ENCODE measurements at regions not wholly inside any gene's neighbourhood (a gene's known extent, or its start where the extent isn't known, plus 50 kb on each side); places are given as distances from the start of the nearest gene placed in this dataset.

GRCh38 chr7:132713893-132714292 lies 137.6 kb upstream of the PLXNA4 start:
- Mint-ChIP-seq H3K9me3 (no peaks in the 10 kb centered on the region), H3K4me1 (ENCODE audit: unreplicated experiment) (no peaks in the 10 kb centered on the region), H3K27me3 (peaks cover 5% of the 10 kb centered on the region), H3K27ac (no peak overlapping the region), H3K36me3 (no peaks in the 10 kb centered on the region), H3K4me3 (no peak overlapping the region)
- DNase-seq (ENCODE audit: extremely low spot score, unreplicated experiment), result no peak
- TF ChIP-seq, protein P1, sequence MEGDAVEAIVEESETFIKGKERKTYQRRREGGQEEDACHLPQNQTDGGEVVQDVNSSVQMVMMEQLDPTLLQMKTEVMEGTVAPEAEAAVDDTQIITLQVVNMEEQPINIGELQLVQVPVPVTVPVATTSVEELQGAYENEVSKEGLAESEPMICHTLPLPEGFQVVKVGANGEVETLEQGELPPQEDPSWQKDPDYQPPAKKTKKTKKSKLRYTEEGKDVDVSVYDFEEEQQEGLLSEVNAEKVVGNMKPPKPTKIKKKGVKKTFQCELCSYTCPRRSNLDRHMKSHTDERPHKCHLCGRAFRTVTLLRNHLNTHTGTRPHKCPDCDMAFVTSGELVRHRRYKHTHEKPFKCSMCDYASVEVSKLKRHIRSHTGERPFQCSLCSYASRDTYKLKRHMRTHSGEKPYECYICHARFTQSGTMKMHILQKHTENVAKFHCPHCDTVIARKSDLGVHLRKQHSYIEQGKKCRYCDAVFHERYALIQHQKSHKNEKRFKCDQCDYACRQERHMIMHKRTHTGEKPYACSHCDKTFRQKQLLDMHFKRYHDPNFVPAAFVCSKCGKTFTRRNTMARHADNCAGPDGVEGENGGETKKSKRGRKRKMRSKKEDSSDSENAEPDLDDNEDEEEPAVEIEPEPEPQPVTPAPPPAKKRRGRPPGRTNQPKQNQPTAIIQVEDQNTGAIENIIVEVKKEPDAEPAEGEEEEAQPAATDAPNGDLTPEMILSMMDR (conservative IDR thresholded peaks at IDR 0.05), result no peak

DNA sequence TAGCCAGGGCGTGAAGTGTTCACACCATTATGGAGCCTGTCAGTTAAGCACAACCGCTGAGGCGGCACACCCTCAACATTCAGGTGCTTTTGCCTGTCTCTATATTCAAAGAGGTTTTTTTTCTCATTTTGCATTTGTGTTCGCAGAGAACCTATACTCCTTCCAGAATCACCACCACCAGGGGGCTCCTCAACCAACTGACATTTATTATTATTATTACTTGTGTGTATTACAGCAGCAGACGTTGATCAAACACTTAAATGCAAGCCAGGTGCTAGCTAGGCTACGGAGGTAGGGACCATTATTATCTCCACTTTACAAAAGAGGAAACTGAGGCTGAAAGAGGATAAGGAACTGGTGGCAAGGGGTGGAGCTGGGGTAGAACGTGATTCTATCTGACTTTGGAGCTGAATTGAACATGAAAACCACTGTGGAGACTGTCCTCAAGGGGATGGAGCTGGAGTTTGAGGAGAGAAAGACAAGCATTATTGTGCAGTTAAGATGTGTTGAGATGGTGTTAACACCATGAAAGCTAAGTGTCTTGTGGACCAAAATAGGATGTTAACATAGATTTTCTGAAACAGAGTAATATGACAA lies 133.8 kb upstream of the PLXNA4 start:
- no peak for DNase-seq (ENCODE audit: extremely low spot score, unreplicated experiment)
- H3K9me3 Mint-ChIP-seq, result no peaks in the 10 kb centered on the region
- TF ChIP-seq, protein P1 (conservative IDR thresholded peaks at IDR 0.05), result peak; percentile 69
- H3K4me3 Mint-ChIP-seq, result no peak overlapping the region
- H3K36me3 Mint-ChIP-seq, result no peaks in the 10 kb centered on the region
- H3K27me3 Mint-ChIP-seq, result peaks cover 5% of the 10 kb centered on the region
- H3K4me1 Mint-ChIP-seq (ENCODE audit: unreplicated experiment), result no peaks in the 10 kb centered on the region
- H3K27ac Mint-ChIP-seq, result no peak overlapping the region

GRCh38 chr7:132708470-132708869 lies 132.2 kb upstream of the PLXNA4 start:
- no peaks in the 10 kb centered on the region for H3K9me3 Mint-ChIP-seq
- no peaks in the 10 kb centered on the region for H3K36me3 Mint-ChIP-seq
- H3K27ac Mint-ChIP-seq, result no peak overlapping the region
- TF ChIP-seq, protein P1 (conservative IDR thresholded peaks at IDR 0.05), result no peak
- H3K4me3 Mint-ChIP-seq, result no peak overlapping the region
- DNase-seq (ENCODE audit: extremely low spot score, unreplicated experiment), result no peak
- H3K27me3 Mint-ChIP-seq, result peaks cover 2% of the 10 kb centered on the region
- no peaks in the 10 kb centered on the region for H3K4me1 Mint-ChIP-seq (ENCODE audit: unreplicated experiment)

DNA sequence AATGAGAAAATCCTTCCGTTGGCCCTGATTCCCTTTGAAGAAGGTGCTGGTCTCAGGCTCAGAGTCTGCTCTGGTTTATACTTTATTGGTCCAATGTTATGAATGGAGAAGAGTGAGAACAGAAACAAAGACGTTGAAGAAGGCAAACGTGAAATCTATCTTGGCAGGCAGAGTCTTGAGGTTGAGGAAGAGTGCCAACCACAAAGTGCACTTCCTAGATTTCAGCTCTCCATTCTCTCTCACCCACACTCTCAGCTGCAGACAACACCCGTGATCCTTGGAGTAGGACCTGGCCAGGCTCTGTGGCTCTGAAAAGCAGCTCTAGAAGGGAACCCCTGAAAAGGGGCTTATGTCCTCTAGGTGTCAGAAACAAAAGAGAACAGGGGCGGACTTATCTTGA lies 128.9 kb upstream of the PLXNA4 start:
- H3K9me3 Mint-ChIP-seq, result peaks cover 5% of the 10 kb centered on the region
- no peaks in the 10 kb centered on the region for H3K36me3 Mint-ChIP-seq
- no peaks in the 10 kb centered on the region for H3K4me1 Mint-ChIP-seq (ENCODE audit: unreplicated experiment)
- DNase-seq (ENCODE audit: extremely low spot score, unreplicated experiment), result no peak
- no peak overlapping the region for H3K4me3 Mint-ChIP-seq
- TF ChIP-seq, protein P1 (conservative IDR thresholded peaks at IDR 0.05), result no peak
- peaks cover 3% of the 10 kb centered on the region for H3K27me3 Mint-ChIP-seq
- H3K27ac Mint-ChIP-seq, result no peak overlapping the region

GRCh38 chr7:132703742-132704141 lies 127.5 kb upstream of the PLXNA4 start:
- H3K9me3 Mint-ChIP-seq, result peaks cover 5% of the 10 kb centered on the region
- H3K27ac Mint-ChIP-seq, result no peak overlapping the region

More at GRCh38 chr7:132703742-132704141, 127.5 kb upstream of the PLXNA4 start:
- peaks cover 5% of the 10 kb centered on the region for H3K27me3 Mint-ChIP-seq
- DNase-seq (ENCODE audit: extremely low spot score, unreplicated experiment), result no peak
- TF ChIP-seq, protein P1 (conservative IDR thresholded peaks at IDR 0.05), result no peak
- H3K4me1 Mint-ChIP-seq (ENCODE audit: unreplicated experiment), result no peaks in the 10 kb centered on the region
- no peak overlapping the region for H3K4me3 Mint-ChIP-seq
- H3K36me3 Mint-ChIP-seq, result no peaks in the 10 kb centered on the region

Data from type B pancreatic cell (in vitro differentiated cells).